ENCODE measurements at regions not wholly inside any gene's neighbourhood (a gene's known extent, or its start where the extent isn't known, plus 50 kb on each side); places are given as distances from the start of the nearest gene placed in this dataset.

DNA sequence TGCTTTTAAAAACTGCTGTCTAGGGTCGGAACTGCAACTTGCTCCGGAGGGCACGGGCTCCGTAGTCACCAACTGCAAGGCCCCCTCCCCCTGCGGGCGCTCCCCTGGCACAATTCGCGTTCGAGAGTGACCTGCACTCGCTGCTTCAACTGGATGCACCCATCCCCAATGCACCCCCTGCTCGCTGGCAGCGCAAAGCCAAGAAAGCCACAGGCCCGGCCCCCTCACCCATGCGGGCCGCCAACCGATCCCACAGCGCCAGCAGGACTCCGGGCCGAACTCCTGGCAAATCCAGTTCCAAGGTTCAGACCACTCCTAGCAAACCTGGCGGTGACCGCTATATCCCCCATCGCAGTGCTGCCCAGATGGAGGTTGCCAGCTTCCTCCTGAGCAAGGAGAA, 64.2 kb upstream of the GAS1 start:
- Histone ChIP-seq H3K23ac (ENCODE audit: insufficient read length) (no peak overlapping the region), H3K4me3 (ENCODE audit: extremely low read depth in 1 of 4, insufficient read depth in 2 of 4, low read depth in 3 of 4, low read length in 4 of 4) (no peak overlapping the region), H4K5ac (ENCODE audit: insufficient read length, low read depth, low read length) (no peak overlapping the region), H3K9me3 (ENCODE audit: insufficient read depth in 2 of 2, low read depth in 1 of 2, low read length in 1 of 2) (no peaks in the 10 kb centered on the region), H3K27me3 (replicated peaks in 1 of 4; ENCODE audit: control insufficient read depth in 3 of 4, extremely low read depth in 1 of 4, insufficient read depth in 3 of 4, low read length in 3 of 4) (no peaks in the 10 kb centered on the region), H3K79me1 (ENCODE audit: low read depth, low read length) (no peaks in the 10 kb centered on the region), H4K91ac (replicated peaks; ENCODE audit: insufficient read length, low read length) (no peak overlapping the region), H3K79me2 (ENCODE audit: control insufficient read depth in 1 of 2, insufficient read depth in 2 of 2, low read length in 2 of 2) (no peaks in the 10 kb centered on the region), H3K9ac (replicated peaks in 1 of 4; ENCODE audit: extremely low read depth in 1 of 4, low read depth in 3 of 4, low read length in 3 of 4) (no peak overlapping the region), H4K8ac (ENCODE audit: extremely low read depth, insufficient read depth, low read length) (no peak overlapping the region), H3K27ac (ENCODE audit: low read depth, low read length) (no peak overlapping the region), H3K23me2 (ENCODE audit: low read depth, low read length) (no peaks in the 10 kb centered on the region), H4K20me1 (replicated peaks in 1 of 2; ENCODE audit: control insufficient read depth in 1 of 2, insufficient read depth in 2 of 2, low read length in 2 of 2) (no peaks in the 10 kb centered on the region), H2BK5ac (ENCODE audit: low read depth, low read length) (no peak overlapping the region), H2BK120ac (replicated peaks; ENCODE audit: low read depth, low read length) (no peak overlapping the region), H3K4me1 (replicated peaks in 1 of 4; ENCODE audit: control insufficient read depth in 3 of 4, insufficient read depth in 4 of 4, low read length in 3 of 4) (no peaks in the 10 kb centered on the region), H2AFZ (ENCODE audit: low read length) (no peak overlapping the region), H3K4ac (replicated peaks; ENCODE audit: insufficient read length, low read depth, low read length) (no peak overlapping the region), H3K4me2 (ENCODE audit: insufficient read depth in 1 of 2, low read depth in 2 of 2, low read length in 2 of 2) (no peak overlapping the region), H3K56ac (replicated peaks; ENCODE audit: insufficient read length, low read depth, low read length) (no peak overlapping the region), H3K36me3 (ENCODE audit: control insufficient read depth in 2 of 4, insufficient read depth in 4 of 4, low read length in 3 of 4) (no peaks in the 10 kb centered on the region), H2AK5ac (ENCODE audit: low read depth, low read length) (no peak overlapping the region), H3K14ac (ENCODE audit: insufficient read length) (no peak overlapping the region), H2BK12ac (ENCODE audit: low read depth, low read length) (no peak overlapping the region), H2BK20ac (ENCODE audit: low read length) (no peak overlapping the region), H3K18ac (ENCODE audit: extremely low read depth, low read length) (no peak overlapping the region), H2BK15ac (ENCODE audit: low read length) (no peak overlapping the region)
- DNase-seq (ENCODE audit: low read depth in 1 of 2, low spot score in 2 of 2) (no peak), FAIRE-seq (no peak)
- POLR2A ChIA-PET (ENCODE audit: partially characterized antibody): no interaction called here
- 96% methylated on average over 17 of the region's 22 CpGs; no CpG with 5 or more reads in 1 of the 2 experiments for WGBS, 2 experiments (ENCODE audit: extremely low coverage in 1 of 2, insufficient coverage in 1 of 2, insufficient read length in 1 of 2, insufficient replicate concordance in 2 of 2, low coverage in 1 of 2, low lambda C conversion rate in 2 of 2, missing lambda C conversion rate in 1 of 2)
- CTCF ChIA-PET (ENCODE audit: partially characterized antibody): interaction anchor here (0.5 to 0.6 kb wide), 2 partner anchors 103 to 223 kb away, joined by 3 read pairs; no protein-coding TSS in a partner anchor
- TF ChIP-seq KDM1A (IDR thresholded peaks at IDR 0.05; ENCODE audit: borderline replicate concordance, low read length) (no peak), BCL11A (IDR thresholded peaks at IDR 0.05; ENCODE audit: low read depth in 2 of 2, low read length in 2 of 2) (no peak), FOSL1 (IDR thresholded peaks at IDR 0.05; ENCODE audit: insufficient read depth, low read depth, low read length) (no peak), RXRA (IDR thresholded peaks at IDR 0.05; ENCODE audit: insufficient read depth, low read depth, low read length) (no peak), EGR1 (IDR thresholded peaks at IDR 0.05; ENCODE audit: borderline replicate concordance, low read depth, low read length) (no peak), SP2 (IDR thresholded peaks at IDR 0.05; ENCODE audit: low read length) (no peak), TEAD4 (IDR thresholded peaks at IDR 0.05; ENCODE audit: low read depth, low read length) (no peak), EZH2 (IDR thresholded peaks at IDR 0.05; ENCODE audit: low read depth, low read length, severe bottlenecking) (no peak), SUZ12 (IDR thresholded peaks at IDR 0.05; ENCODE audit: low read length) (no peak)
- TF ChIP-seq, protein P1, sequence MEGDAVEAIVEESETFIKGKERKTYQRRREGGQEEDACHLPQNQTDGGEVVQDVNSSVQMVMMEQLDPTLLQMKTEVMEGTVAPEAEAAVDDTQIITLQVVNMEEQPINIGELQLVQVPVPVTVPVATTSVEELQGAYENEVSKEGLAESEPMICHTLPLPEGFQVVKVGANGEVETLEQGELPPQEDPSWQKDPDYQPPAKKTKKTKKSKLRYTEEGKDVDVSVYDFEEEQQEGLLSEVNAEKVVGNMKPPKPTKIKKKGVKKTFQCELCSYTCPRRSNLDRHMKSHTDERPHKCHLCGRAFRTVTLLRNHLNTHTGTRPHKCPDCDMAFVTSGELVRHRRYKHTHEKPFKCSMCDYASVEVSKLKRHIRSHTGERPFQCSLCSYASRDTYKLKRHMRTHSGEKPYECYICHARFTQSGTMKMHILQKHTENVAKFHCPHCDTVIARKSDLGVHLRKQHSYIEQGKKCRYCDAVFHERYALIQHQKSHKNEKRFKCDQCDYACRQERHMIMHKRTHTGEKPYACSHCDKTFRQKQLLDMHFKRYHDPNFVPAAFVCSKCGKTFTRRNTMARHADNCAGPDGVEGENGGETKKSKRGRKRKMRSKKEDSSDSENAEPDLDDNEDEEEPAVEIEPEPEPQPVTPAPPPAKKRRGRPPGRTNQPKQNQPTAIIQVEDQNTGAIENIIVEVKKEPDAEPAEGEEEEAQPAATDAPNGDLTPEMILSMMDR (IDR thresholded peaks at IDR 0.05; ENCODE audit: control extremely low read depth in 1 of 3, insufficient read depth in 1 of 3, low read depth in 1 of 3, low read length in 3 of 3): no peak
- TF ChIP-seq, protein P2, sequence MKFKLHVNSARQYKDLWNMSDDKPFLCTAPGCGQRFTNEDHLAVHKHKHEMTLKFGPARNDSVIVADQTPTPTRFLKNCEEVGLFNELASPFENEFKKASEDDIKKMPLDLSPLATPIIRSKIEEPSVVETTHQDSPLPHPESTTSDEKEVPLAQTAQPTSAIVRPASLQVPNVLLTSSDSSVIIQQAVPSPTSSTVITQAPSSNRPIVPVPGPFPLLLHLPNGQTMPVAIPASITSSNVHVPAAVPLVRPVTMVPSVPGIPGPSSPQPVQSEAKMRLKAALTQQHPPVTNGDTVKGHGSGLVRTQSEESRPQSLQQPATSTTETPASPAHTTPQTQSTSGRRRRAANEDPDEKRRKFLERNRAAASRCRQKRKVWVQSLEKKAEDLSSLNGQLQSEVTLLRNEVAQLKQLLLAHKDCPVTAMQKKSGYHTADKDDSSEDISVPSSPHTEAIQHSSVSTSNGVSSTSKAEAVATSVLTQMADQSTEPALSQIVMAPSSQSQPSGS (IDR thresholded peaks at IDR 0.05; ENCODE audit: low read length): no peak
